ENCODE measurements at regions not wholly inside any gene's neighbourhood (a gene's known extent, or its start where the extent isn't known, plus 50 kb on each side); places are given as distances from the start of the nearest gene placed in this dataset.

DNA sequence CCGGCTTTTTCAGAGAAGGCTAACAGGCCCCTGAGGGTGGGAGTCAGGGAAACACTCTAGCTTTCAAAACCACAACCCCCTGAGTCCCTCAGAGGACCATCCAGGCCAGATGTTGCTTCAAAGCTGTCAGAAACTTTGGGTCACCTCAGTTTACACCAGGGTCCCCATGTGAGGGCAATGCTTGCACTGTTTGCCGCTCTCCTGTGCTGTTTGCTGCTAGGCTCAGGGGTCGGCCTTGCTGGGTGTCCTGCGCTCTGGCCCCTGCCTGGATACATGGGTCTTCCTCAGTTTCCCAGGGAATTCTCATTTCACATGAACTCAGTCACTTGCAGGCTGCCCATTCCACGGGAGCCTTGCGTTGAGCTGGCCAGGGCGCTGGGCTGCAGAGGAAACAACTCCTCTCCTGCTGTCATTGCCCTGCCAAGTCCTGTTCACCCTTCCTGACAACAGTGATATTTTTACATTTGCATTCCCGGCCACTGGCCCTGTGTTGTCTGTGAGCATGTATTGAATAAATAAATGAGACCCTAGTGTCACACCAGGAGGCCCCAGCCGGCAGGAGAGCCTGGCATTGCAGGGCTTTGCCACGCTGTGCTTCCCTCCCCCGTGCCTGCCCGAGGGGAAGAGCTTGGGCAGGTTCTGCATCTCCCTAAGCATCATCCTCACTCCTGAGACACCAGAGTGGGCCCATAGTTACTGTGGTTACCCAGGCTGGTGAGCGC lies 73.2 kb upstream of the RAB6C start:
- no peak overlapping the region for H3K27ac ChIP-seq
- H3K9ac ChIP-seq = no peak overlapping the region
- H3K36me3 ChIP-seq (ENCODE audit: insufficient read depth) = no peaks in the 10 kb centered on the region
- H3K4me2 ChIP-seq = no peak overlapping the region
- TF ChIP-seq CTCF (conservative IDR thresholded peaks at IDR 0.05; ENCODE audit: low read depth, low read length) = no peak
- H4K20me1 ChIP-seq (ENCODE audit: insufficient read depth) = no peaks in the 10 kb centered on the region
- H3K27me3 ChIP-seq (ENCODE audit: insufficient read depth, low read depth) = no peaks in the 10 kb centered on the region
- H2AFZ ChIP-seq (ENCODE audit: low read depth) = no peak overlapping the region
- no peaks in the 10 kb centered on the region for H3K79me2 ChIP-seq (ENCODE audit: insufficient read depth, low read depth)
- H3K4me1 ChIP-seq (ENCODE audit: low read depth, poor library complexity, severe bottlenecking) = no peaks in the 10 kb centered on the region
- H3K4me3 ChIP-seq (IDR thresholded peaks at IDR 0.05; ENCODE audit: insufficient read depth, low read depth, low read length) = no peak overlapping the region

DNA sequence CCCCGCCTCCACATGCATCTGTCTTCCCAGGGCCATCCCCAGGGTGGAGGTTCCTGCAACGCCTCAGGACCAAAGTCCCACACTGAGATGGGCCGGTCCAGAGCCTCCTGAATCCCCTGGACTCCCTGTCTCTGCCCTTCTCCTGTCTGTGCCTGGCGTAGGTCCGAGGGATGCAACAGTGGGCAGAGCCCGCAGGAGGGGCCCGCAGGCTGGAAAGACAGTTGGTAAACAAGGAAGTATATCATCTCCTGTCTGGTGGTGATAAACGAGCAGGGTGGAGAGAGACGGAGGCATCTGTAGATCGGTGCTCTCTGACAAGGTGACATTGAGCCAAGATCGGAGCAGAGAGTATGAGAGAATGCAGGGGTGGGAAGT lies 72.6 kb upstream of the RAB6C start:
- H3K4me2 ChIP-seq = no peak overlapping the region
- no peak overlapping the region for H3K9ac ChIP-seq
- no peak overlapping the region for H3K4me3 ChIP-seq (IDR thresholded peaks at IDR 0.05; ENCODE audit: insufficient read depth, low read depth, low read length)
- no peak overlapping the region for H3K27ac ChIP-seq
- TF ChIP-seq CTCF (conservative IDR thresholded peaks at IDR 0.05; ENCODE audit: low read depth, low read length) = no peak
- no peaks in the 10 kb centered on the region for H3K27me3 ChIP-seq (ENCODE audit: insufficient read depth, low read depth)
- no peaks in the 10 kb centered on the region for H4K20me1 ChIP-seq (ENCODE audit: insufficient read depth)
- H2AFZ ChIP-seq (ENCODE audit: low read depth) = no peak overlapping the region
- H3K36me3 ChIP-seq (ENCODE audit: insufficient read depth) = no peaks in the 10 kb centered on the region
- no peaks in the 10 kb centered on the region for H3K79me2 ChIP-seq (ENCODE audit: insufficient read depth, low read depth)
- no peaks in the 10 kb centered on the region for H3K4me1 ChIP-seq (ENCODE audit: low read depth, poor library complexity, severe bottlenecking)

DNA sequence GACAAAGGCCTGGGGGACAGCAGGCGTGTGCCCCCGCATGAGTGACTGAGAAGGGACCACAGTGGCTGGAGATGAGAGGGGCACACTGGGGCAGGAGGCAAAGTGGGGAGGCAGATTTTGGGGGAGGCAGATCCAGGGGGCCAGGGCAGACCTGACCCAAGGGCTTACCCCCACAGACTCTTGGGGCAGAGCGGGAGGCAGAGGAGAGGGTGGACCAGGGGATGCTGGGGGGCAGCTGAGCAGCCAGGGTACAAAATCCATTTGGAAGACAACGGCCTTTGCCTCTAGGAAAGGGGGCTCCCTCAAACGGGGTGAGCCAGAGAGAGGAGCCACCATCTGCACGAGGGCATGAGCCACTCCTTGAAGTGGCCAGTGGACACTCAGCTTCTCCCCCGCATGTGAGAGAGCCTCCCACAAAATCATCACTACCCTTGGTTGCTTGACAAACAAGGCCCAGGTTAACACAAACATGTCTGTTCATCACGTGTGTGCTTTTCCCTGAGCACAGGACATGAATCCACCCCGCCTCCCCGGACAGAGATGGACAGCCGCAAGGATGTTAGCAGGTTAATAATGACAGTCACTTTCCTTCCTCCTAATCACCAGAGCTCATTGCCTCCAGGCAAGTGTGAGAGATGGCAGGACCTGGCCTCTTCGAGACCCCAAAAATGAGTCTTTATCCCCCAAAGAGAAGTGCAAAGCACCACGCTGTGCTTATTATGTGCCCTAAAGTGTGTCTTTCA lies 72.0 kb upstream of the RAB6C start:
- Histone ChIP-seq H3K9ac (no peak overlapping the region), H4K20me1 (ENCODE audit: insufficient read depth) (no peaks in the 10 kb centered on the region)

GRCh38 chr2:129908721-129909373 lies 70.6 kb upstream of the RAB6C start:
- no peak overlapping the region for H3K4me3 ChIP-seq (IDR thresholded peaks at IDR 0.05; ENCODE audit: insufficient read depth, low read depth, low read length)
- no peaks in the 10 kb centered on the region for H3K27me3 ChIP-seq (ENCODE audit: insufficient read depth, low read depth)
- no peaks in the 10 kb centered on the region for H4K20me1 ChIP-seq (ENCODE audit: insufficient read depth)
- H3K4me1 ChIP-seq (ENCODE audit: low read depth, poor library complexity, severe bottlenecking) = no peaks in the 10 kb centered on the region
- TF ChIP-seq CTCF (conservative IDR thresholded peaks at IDR 0.05; ENCODE audit: low read depth, low read length) = no peak
- H2AFZ ChIP-seq (ENCODE audit: low read depth) = no peak overlapping the region
- no peak overlapping the region for H3K4me2 ChIP-seq
- H3K9ac ChIP-seq = no peak overlapping the region
- H3K36me3 ChIP-seq (ENCODE audit: insufficient read depth) = no peaks in the 10 kb centered on the region
- H3K79me2 ChIP-seq (ENCODE audit: insufficient read depth, low read depth) = no peaks in the 10 kb centered on the region
- H3K27ac ChIP-seq = no peak overlapping the region

More for the DNA sequence above, 72.0 kb upstream of the RAB6C start:
- H2AFZ ChIP-seq (ENCODE audit: low read depth) = no peak overlapping the region
- no peaks in the 10 kb centered on the region for H3K4me1 ChIP-seq (ENCODE audit: low read depth, poor library complexity, severe bottlenecking)
- H3K4me3 ChIP-seq (IDR thresholded peaks at IDR 0.05; ENCODE audit: insufficient read depth, low read depth, low read length) = no peak overlapping the region
- H3K27ac ChIP-seq = no peak overlapping the region
- H3K4me2 ChIP-seq = no peak overlapping the region
- TF ChIP-seq CTCF (conservative IDR thresholded peaks at IDR 0.05; ENCODE audit: low read depth, low read length) = no peak
- no peaks in the 10 kb centered on the region for H3K36me3 ChIP-seq (ENCODE audit: insufficient read depth)
- H3K27me3 ChIP-seq (ENCODE audit: insufficient read depth, low read depth) = no peaks in the 10 kb centered on the region
- no peaks in the 10 kb centered on the region for H3K79me2 ChIP-seq (ENCODE audit: insufficient read depth, low read depth)

Measured in KMS-11 (cell line).